ENCODE measurements at regions not wholly inside any gene's neighbourhood (a gene's known extent, or its start where the extent isn't known, plus 50 kb on each side); places are given as distances from the start of the nearest gene placed in this dataset.
"Not testable (repeated sequence)": the region's sequence is repeated elsewhere in the genome, so short reads cannot be mapped to it uniquely, and the experiment has no call there.

DNA sequence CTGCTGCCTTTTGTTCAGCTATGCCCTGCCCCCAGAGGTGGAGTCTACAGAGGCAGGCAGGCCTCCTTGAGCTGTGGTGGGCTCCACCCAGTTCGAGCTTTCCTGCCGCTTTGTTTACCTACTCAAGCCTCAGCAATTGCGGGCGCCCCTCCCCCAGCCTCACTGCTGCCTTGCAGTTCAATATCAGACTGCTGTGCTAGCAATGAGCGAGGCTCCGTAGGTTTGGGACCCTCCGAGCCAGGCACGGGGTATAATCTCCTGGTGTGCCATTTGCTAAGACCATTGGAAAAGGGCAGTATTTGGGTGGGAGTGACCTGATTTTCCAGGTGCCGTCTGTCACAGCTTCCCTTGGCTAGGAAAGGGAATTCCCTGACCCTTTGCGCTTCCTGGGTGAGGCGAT, 51.9 kb downstream of the DIPK2A start:
- FAIRE-seq: not testable (repeated sequence)

DNA sequence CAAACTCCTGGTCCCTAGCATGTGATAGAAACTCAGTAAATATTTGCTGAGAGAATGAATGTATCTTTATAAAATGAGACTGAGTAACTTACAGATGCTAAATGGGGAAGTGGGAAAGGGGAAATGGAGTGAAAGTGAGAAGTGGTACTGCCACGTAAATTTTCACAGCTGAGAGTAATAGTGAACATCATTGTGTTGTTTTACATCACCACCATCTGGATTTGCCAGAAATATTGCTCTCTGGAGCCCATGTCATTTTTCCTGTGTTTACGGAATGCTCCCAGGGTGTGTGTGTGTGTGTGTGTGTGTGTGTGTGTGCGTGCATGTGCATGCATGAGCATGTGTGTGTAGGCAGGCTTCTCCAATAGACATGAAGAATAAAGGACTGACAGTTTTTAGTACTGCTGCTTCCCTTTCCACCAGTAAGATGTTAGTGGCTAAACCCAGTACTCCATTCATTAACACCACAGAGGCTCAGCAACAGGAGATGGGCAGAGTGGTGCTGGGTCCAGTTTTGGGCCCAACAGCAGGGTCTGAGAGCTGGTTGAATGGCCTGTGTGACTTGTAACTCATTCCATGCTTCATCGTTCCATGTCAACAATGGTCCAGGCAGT, 57.3 kb downstream of the DIPK2A start:
- no peak for FAIRE-seq

DNA sequence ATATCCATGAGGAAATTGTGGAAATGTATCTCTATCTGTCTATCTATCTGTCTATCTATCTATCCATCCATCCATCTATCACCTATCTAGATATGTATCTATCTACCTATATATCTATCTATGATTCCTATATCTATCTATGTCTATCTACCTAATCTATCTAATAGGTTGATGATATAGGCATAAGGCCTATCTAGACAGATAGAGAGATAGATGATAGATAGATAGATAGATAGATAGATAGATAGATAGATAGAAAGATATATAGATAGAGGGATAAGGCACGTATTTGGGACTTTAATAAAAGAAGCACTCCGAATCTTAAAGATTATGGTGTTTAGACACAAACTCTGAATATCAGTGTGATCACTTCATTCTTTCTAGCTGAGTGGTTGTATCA, 58.1 kb downstream of the DIPK2A start:
- FAIRE-seq: no peak

DNA sequence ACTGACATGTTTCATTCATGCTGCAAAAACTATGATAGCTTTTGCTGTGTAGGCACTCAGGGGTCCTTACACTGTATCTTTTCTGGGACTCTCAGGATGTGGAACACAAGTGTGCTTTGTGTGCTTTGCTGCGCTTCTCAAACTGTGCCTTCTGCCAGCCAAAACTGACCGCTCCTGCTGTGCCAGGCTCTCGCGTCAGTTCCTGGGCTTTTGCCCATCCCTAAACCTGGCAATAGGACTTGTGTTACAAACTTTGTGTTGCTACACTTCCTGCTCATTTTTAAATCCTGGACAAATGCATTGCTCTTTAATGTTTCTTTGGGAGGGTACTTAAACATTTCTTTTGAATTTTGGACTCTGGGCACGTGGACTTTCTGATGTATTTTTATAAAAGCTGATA, 60.3 kb downstream of the DIPK2A start:
- FAIRE-seq: no peak

DNA sequence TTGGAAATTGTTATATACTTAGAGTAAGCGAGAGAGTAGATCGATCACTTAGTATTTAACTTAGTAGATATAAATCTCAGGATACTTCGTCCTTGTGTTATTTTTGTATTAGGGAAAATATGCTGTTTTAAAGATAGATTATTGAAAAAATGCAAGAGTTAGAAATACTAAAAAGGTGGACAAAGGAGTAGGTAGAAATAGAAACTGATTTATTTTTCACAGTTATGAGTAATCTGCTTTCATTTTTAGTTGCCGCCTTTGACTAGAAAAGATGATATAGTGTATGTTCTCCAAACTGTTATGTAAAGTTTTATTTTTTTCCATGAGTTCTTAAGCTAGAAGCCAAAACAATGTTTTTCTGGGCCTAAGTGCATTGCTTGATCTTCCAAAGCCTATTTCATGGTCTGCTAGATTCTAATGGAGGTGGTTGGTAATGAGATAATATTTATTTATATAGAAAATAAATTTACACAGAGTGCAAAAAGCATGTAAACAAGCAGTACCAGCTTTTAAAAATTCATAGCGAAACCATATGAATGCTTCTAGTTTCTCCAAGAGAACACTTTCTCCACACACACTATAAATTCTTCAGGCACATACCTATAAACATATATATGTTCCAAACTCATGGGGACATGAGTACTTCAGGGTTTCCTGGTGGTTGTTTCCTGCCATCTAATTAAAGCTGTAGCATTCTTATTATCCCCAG, 61.1 kb downstream of the DIPK2A start:
- no peak for FAIRE-seq

DNA sequence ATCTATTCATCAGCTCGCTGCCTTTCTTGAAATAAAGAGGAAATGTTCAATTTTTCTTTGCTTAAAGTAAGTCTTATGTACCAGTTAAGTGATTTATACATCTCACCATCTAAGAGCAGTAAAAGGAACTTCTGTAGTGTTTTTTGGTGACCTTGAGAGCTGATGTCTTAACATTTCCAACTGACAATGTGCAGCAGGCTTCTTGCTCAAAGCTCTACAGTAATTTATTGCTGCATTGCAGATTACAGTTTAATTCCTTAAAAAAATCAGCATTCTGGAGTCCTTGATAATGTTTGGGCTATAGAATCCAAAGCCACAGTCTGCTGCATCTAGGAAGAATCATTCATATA, 61.6 kb downstream of the DIPK2A start:
- no peak for FAIRE-seq

DNA sequence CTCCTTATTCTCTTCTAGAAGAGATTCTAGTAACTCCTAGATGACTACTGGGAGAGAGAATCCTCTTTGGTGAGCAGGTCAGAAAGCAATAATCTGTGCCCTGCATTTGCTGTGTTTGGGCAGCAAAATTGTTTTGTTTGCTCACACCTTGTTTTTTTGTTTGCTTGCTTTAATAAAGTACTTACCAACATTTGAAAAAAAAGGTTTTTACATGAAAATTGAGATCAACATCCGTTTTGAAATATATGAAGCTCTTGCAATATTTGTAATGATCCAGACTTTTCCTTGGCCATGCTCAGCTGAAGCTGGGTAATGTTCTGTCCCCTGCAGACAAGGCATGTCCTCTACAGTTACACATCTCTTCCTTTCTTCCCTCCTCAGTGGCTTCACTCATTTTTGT, 62.2 kb downstream of the DIPK2A start:
- FAIRE-seq: no peak

DNA sequence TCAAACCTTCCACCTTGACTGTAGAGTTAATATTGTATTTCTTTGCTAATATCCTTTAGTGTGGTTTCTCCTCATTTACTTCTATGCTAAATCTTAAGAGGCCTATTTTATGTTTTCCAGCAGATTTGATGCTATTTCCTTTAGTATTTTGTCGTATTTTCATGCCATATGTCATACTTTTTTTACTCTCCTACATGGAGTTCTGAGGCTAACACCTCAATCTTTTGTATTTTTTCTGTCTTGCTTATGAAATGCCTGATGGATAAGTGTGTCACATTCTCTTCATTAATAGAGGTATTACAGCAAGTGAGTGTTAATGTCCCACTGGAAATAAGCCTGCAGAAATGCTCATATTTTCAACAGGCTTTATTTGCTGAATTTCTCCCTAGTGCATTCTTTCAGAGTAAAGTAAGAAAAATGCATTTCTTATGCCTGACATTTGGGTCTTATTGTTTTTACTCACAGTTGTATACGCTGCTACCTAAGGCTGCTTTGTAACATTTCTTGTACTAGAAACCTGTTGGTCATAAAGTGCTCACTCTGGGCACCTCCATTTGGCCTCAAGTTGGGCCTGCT, 63.2 kb downstream of the DIPK2A start:
- FAIRE-seq: no peak

DNA sequence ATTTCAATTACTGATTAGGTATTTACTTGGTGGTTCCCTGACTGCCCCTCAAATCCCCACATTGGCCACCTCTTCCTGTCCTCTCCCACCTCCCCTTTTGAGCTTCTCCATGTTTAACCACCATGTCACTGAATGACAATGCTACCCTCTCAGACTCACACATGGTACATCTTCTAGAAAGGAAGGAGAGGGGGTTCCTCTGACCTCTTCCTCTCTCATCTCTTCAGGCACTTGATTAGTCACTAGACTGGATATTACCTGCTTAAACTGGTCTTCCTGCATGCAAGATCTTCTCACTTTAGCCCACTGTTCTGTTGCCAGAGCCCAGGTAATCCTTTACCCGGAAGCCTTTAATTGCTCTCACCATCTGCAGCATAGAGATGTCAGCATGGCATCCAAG, 64.9 kb downstream of the DIPK2A start:
- FAIRE-seq: no peak

DNA sequence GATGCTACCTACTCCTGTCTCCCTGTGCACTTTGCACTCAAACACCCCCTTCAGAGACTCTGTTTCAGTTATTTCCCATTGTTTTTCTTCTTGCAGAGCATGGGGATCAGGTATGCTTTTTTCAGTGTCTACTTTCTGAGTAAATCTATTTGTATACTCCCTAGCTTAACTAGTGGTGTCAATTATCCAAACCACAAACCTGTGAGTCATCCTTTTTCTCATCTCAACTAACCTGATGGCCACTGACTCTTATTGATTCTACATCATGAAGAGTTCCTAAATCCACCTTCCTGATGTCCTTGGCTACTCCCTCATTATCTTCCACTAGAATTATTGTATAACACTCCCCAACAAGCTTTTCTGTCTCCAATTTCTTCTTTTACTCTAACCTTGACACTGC, 68.0 kb downstream of the DIPK2A start:
- FAIRE-seq: no peak

DNA sequence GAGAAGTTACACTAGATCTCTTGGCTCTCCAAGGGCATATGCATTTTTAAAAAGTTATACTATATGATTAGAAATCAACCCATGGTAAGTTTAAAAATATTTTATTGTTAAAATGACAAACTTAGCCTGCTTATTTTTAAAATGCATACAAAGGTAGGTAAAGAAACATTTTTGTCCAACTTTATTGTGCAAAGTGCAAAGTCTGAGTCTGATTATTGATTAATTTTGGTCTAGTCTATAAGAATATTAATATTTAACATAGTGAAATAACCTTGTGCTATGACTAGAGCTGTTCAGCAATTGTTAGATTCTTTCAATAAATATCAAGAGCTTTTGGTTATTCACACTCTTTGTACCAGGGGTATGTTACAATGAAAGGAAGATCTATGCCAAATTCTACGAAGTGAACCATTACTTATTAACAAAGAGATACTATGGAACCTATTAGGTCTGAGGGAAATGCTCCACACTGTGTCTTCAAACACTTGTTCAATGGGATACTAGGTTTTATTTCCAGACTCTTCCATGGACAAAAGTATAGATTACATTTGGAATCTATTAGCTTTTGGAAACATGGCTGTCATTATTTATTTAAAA, 70.4 kb downstream of the DIPK2A start:
- FAIRE-seq: no peak

DNA sequence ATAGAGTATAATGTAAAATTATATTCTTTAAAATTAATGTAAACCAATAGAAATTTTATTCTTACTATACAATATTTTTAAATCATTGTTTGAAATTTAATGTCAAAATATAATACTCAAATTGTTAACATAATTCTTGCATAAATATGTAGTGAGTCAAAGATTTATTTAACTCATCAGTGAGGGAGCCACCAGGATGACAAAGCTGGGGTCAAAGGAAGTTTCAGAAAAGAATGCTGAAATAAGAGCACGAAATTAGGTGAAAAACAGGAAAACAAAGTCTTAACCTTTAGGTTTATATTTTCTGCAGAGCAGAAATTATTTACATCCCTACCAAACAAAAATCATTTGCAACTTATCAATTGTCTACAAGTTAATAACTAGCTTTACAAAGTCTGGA, 74.1 kb downstream of the DIPK2A start:
- FAIRE-seq: peak; percentile 45

DNA sequence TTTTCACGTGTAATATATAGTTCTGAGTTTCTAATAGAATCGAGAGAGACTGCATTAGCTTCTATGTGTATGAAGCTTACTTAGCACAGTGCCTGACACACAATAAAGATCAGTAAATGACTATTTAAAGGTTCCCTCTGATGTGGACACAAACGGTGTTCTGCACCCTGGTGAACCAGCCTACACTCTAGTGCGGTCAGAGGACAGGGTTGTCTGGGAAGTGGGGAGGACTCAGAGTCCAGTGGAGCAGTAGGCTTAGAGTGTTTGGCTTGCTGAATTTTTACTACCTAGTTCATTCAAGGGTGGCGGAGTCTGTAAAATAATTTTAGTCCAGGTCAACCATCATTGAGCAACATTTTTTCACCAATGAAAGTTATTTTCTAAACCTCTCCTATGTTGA, 77.8 kb downstream of the DIPK2A start:
- no peak for FAIRE-seq

DNA sequence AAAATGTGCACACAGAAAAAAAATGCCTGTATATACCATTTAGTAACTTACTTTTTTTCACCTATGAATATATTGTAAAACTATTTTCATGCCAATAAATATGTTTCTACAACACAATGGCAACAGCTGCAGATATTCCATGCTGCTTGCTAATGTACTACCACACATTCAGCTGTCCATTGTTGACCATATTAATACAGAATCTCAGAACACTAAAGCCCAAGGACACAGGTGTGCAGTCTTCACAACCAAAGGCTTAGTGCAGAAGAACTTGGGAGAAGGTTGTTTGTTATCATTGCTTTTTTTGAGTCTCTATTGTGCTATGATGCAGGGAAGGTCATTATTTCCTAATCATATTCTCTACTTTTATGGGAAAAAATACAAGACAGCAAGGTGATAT, 79.6 kb downstream of the DIPK2A start:
- FAIRE-seq: no peak

DNA sequence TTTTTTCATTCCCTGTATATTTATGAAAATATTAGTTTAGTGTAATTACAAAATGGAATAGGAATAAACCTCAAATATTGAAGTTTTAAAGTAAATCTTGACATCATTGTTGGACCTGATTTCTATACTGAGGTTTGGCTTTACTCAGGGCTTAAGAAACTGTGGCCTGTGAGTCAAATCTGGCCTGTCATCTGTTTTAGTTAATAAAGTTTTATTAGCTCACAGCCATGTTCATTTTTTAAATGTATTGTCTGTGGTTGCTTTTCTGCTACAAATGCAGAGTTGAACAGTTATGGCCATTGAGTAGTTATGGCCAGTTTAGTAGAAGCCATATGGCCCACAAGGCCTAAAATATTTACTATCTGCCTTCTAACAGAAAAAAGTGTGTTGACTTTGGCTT, 80.7 kb downstream of the DIPK2A start:
- no peak for FAIRE-seq

DNA sequence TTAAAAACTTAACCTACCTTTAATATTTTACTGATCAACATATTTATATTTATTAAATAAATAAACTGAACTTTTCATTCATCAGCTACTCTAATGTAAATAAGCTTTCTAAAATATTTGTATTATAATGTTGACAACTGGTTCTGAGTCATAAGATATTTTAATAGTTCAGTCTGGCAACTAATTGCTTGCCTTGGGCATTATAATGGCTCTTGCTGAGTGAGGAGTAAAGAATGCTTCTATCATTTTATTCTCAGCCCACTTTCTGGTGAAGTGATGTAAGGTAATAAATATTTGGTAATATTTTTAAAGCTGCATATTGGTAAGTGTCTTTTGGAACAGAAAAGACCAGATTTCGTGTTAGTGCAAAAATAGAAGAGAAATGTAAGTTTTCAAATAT, 81.5 kb downstream of the DIPK2A start:
- FAIRE-seq: peak; percentile 51

DNA sequence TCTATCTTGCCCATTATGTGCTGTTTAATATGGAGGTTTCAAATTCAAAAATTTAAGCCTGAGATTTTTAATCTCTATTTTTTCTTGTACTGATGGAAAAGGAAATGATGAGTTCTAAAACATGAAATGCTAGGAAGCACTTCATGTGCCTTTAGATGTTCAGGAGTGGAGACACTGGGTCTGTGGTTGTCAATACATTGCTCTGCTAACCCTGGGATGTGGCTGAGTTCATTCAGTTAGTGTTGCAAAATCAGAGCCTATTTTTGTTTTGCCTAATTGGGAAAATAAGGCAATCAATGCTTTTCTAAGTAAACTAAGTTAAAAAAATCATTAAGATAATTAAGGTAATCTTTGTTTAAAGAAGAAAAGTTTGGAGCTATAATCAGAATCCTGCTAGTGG, 83.1 kb downstream of the DIPK2A start:
- FAIRE-seq: no peak

DNA sequence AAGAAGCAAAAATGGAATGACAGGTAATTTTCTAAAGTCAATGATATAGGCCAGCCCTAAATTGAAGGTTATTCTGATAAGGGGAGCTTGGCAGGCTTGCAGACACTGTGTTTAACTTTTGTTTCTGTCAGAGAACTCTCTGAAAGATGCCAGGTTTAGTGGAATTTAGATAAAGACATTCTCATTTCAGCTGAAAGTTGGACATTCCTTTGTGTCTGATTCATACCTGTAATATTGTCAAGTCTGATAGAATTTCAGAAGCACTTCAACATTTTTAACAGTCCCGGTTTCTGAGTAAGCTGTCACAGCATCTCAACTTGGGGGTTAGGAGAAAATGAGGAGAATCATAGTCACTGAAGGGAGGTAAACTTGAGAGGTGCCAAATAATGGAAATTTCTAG, 84.0 kb downstream of the DIPK2A start:
- FAIRE-seq: no peak

DNA sequence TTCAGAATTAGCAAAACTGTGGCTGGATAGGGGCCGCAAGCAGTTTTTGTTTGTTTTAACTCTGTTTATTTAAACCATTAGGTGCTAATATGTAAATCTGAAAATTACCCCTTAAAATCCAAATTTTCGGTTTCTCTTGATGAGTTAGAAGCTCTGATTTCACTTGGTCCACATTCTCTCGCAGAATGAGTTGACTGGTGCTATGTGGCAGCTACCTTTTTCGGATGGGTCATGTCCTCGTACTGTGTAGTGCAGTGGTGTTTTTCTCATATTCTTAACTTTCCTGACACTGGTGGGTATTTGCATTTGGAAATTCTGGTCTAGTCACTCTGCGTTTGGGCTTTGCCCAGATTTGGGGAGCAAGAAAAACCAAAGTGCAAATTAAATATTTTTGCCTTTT, 87.1 kb downstream of the DIPK2A start:
- no peak for FAIRE-seq

DNA sequence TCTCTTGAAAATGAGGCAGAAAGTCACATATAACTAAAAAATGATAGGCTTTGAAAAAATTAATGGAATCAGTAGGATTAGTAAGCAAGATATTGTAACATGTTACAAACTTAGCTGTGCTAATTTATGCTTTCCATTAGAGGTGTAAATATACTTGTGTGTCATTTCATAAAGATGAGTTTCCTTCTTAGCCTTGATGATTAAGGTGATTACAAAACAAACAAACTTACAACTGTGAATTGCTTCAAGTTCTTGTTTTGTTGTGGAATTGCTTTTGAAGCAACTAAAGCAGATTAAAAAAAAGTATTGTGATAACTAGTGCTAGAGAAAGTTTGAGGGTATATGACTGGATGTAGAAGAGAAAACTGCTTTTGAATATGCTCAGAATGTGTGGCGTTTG, 87.9 kb downstream of the DIPK2A start:
- no peak for FAIRE-seq

DNA sequence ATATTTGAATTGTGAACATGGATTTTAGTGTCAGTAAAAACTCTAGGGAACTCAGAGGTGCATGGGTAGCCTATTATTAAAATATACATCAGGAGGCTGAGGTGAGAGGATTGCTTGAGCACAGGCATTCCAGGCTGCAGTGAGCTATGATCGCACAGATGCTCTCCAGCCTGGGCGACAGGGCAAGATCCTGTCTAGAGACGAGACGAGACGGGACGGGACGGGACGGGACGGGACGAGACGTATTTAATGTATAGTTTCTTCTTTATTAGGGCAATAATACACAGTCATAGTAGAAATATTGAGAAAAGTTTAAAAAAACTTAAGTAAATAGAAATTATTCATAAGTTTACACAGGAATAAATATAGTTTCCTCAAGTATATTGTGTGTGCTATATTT, 89.3 kb downstream of the DIPK2A start:
- no peak for FAIRE-seq

DNA sequence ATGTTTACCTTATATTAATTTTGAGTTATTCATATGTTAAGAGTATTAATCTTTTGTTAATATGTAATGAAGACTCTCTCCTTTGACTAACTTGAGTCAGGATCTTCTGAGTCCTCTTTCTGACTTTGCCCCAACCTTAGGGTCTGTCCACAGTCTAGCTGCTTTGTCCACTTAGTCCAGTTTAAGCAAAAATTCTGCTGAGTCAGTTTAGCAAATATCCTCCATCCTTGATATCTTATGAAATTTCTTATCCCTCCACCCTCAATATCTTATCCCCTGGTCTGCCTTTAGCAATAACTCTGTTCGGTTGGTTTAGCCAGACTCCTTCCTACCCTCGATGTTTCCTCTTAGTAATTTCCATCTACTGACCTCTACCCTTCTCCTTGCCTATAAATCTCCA, 91.7 kb downstream of the DIPK2A start:
- no peak for FAIRE-seq

DNA sequence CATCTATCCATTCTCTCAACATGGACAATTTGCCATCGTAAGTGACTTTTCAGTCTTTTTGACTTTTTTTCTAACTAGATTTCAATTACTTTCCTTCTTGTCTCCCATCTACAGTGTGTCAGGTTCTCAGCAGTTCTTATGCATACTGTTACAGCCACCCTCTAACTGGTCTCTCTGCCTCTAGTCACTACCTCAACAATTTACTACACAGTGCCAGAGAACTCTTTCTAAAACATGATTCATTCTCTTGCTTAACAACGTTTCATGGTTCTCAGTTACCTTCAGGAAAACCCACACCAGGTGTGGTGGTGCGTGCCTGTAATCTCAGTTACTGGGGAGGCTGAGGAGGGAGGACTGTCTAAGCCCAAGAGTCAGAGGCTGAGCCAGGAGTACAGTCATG, 95.4 kb downstream of the DIPK2A start:
- no peak for FAIRE-seq

DNA sequence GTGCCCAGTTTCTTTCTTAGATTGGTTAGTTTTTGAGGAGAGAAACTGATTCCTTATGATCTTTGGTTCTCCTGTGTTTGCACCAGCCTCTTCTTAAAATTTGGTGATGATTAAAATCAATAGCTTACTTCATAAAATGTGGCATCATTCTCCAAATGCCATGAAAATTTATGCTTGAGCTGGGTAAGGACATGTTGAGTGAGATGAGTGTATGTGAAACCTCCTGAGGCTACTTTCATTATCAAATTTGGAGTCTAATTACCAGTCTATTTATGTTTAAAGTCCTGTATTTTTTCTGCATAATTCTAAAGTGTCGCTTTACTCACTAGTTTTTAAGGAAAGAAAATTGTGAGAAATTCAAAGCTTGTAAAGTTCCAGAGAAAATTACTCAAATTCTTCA, 102.1 kb downstream of the DIPK2A start:
- no peak for FAIRE-seq

All from endometrium (tissue), 2 donors.